Medulla oblongata (tissue), 1 donor: ENCODE measurements at regions not wholly inside any gene's neighbourhood (a gene's known extent, or its start where the extent isn't known, plus 50 kb on each side); places are given as distances from the start of the nearest gene placed in this dataset.

Experiments
- DNase-seq: peaks from one replicate; pipeline ENCODE4 v3.0.0-alpha.2; 2015; ENCODE audit errors: extremely low spot score

DNA sequence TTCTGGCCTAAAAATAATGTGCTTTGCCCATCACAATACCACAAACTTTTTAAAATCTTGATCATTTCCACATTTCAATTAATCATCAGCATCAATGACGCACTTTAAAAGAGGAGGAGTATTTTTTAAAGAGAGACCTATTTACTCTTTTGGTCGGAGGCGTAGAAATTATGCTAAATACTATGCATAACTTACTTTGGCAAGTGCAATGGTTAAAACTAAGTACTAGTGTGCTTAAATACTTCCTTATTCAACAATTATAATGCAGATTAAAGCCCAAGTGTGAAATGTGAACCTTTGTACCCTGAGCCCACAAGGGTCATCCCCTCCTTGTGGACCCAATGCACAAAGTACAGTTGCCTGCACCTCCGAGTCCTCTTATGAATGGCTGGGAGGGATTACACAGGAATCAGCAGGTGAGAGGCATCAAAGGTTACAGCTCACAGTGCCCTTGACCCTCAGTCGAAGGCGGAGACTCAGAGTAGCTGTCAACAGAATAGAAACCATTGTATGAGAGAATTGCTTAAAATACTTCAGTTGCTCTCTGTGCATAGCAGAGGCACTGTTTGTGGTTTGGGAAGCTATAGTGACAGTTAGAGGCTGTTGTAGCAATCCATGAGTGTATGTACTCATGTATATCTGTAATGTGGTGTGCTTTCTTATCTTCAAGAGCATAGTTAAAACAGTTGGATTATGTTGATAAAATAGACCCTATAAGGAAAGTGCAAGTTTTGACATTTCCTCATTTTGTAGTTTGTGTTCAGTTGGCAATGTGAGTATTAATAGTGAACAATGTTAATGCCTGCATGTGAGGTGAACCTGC is 151.7 kb upstream of the ITGA4 start:
- DNase-seq = no peak

GRCh38 chr2:181306785-181307184 is 150.4 kb upstream of the ITGA4 start:
- DNase-seq = no peak

GRCh38 chr2:181307203-181307991 is 149.8 kb upstream of the ITGA4 start:
- DNase-seq = no peak

DNA sequence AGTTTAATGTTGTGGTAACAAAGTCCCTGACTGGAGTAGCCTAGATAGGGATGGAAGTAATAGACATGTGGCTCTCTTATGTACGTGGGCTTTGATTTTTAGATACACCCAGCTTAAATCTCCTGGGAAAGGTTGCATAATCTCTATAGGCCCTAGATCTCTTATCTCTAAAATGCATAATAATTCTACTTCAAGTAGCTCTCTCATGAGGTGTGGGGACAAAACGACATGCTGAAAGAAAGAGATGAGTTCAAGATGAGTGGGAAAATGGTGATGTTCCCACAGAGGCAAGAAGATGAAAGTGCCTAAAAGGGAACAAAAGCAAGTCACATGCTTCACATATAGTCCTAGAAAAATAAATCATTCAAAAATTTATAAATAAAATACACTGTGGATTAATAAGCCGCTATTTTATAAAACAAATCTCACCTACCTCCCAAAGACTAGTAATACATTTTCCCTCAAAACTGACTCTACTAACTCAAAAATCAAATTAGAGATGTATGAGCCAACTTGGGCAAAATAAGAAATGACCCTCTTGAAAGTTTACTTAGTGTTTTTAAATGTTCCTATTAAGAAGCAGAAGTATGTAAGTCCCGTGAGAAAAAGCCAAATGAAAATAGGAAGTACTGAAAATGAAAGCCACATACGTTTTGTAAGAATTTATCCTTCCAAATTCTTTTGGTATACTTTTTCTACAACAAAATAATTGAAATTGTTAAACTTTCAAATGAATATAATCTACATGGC is 148.2 kb upstream of the ITGA4 start:
- DNase-seq = no peak

- DNase-seq = no peak
Observed at GRCh38 chr2:181309586-181309985, 147.6 kb upstream of the ITGA4 start.

- no peak for DNase-seq
Observed at GRCh38 chr2:181310967-181311366, 146.2 kb upstream of the ITGA4 start.

GRCh38 chr2:181311837-181312236 is 145.3 kb upstream of the ITGA4 start:
- DNase-seq = no peak

GRCh38 chr2:181312515-181312927 is 144.7 kb upstream of the ITGA4 start:
- DNase-seq = no peak

DNA sequence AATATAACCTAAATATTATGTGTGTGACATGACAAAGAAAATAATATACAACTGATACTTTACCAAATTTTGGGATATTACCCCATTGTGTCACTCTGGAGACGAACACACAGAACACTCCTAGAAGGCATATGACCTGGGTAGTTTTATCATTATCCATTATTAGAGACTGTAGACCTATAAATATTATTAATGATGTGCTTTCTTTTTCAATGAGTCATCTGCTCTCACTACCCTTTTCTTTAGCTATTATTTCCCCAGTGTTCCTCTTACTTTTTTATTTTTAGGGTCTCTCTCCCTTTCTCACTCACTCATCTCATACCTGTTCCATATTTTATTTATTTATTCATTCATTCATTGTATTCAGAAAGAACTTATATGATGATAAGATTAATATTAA is 143.3 kb upstream of the ITGA4 start:
- DNase-seq = no peak

GRCh38 chr2:181314551-181314950 is 142.6 kb upstream of the ITGA4 start:
- no peak for DNase-seq

DNA sequence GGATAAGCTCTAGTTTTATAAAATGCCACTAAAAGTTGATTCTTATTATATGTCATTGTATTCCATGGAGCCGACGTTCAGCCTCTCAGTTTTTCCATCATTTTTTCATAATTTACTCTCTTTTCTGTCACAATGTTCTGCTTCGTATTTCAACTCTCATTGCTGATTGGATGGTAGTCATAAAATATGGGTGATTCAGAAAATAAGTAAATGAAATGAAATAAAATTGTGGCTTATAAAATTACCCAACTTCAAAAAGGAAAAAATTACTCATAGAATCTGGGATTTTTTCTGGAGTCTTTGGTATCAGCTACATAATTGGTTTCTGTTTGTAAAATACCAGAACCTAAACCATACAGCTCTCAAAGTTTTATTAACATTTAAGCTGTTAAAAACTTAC is 139.7 kb upstream of the ITGA4 start:
- no peak for DNase-seq

DNA sequence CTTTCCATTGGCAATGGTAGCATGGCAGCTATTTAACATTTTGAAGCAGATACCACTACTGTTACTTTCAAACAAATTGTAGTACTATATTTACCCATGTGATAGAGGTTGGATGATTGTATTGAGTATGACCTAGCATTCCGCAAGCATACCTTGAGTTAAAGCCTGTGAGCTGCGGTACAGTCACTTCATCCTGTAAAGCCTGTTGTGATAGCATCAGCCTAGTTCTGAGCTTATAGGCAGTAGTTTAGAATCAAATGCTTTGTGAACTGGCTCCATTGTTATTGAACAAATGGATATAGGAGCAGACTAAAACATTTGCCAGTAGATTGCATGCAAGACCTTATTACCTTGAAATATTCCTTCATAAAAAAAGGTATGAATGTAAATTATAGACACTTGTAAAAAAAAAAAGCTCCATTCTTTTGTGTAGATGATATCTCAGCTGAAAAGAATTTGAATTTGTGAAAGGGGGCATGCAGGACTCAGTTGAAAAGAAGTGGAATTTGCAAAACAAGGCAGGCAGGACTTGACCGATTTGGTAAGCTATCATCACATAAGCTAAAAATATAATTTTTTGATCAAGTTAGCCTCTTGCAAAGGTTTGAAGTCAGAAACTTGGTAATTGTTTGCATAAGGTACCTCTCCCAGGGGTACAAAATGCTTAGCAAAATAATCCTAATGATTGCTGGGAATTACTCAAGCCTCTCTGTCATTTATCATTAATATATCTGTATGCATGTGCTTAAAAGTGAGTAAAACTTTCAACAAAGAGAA is 138.5 kb upstream of the ITGA4 start:
- no peak for DNase-seq

- no peak for DNase-seq
Observed at GRCh38 chr2:181319286-181319685, 137.9 kb upstream of the ITGA4 start.

DNA sequence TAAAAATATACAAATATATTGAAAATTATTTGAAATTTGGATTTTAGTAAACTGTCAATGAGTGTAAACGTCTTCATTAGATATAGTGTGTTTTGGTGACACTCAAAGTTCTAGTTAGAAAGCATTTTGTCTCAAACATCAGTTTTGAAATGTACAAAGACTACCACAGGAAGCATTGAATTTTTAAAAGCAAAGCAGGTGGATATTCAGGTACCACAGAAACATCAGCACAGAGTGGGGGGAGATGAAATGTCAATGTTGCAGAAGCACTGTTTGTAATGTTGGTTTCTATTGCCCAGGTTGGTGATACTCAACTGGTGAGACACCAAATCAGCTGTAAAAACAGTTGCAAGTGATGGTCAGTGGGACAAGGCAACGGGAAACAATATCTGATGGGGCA is 136.5 kb upstream of the ITGA4 start:
- DNase-seq = no peak

GRCh38 chr2:181324912-181325311 is 132.3 kb upstream of the ITGA4 start:
- no peak for DNase-seq

- DNase-seq = no peak
Observed at GRCh38 chr2:181326661-181327060, 130.5 kb upstream of the ITGA4 start.

- DNase-seq = no peak
Observed at GRCh38 chr2:181330286-181330685, 126.9 kb upstream of the ITGA4 start.

- no peak for DNase-seq
Observed at GRCh38 chr2:181332044-181332605, 125.1 kb upstream of the ITGA4 start.

- no peak for DNase-seq
Observed at GRCh38 chr2:181334158-181334826, 122.9 kb upstream of the ITGA4 start.

- no peak for DNase-seq
Observed at GRCh38 chr2:181340891-181341290, 116.3 kb upstream of the ITGA4 start.
